ENCODE measurements at regions not wholly inside any gene's neighbourhood (a gene's known extent, or its start where the extent isn't known, plus 50 kb on each side); places are given as distances from the start of the nearest gene placed in this dataset.

DNA sequence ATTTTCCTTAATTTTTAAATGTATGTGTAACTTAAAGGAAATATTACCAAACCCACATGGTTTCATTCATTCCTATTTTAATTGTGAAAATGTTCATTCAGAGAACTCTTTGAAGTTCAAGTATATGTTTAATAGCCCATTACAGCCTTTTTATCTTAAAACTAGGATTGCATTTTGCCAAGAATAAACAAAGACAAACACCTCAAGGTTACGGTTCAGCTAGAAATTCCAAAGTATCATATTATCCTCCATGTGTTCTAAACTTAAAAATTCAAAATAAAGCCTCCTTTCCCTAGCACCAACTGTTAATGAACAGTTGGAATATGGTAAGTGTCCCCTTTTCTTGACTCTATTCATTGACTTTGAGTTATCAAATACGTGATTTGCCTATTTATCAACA is 215.6 kb upstream of the SEMA3E start:
- Histone ChIP-seq H3K4ac (ENCODE audit: low read depth in 1 of 2, low read length in 2 of 2) (no peak overlapping the region), H3K4me1 (ENCODE audit: control insufficient read depth, insufficient read depth, low read depth, low read length) (no peaks in the 10 kb centered on the region), H2BK120ac (ENCODE audit: low read depth, low read length) (no peak overlapping the region), H3K14ac (ENCODE audit: low read length in 2 of 2) (no peak overlapping the region), H3K4me3 (ENCODE audit: insufficient read depth in 1 of 2, low read depth in 1 of 2, low read length in 2 of 2) (no peak overlapping the region), H3K18ac (ENCODE audit: low read depth in 1 of 2, low read length in 2 of 2) (no peak overlapping the region), H2AK5ac (ENCODE audit: low read length, severe bottlenecking) (no peak overlapping the region), H2BK15ac (ENCODE audit: low read depth, poor library complexity, severe bottlenecking) (no peak overlapping the region), H2BK5ac (ENCODE audit: low read depth, low read length, poor library complexity, severe bottlenecking) (no peak overlapping the region), H3K27me3 (ENCODE audit: control insufficient read depth in 1 of 2, insufficient read depth in 1 of 2, low read length in 2 of 2) (no peaks in the 10 kb centered on the region), H3K36me3 (ENCODE audit: control insufficient read depth in 1 of 2, insufficient read depth in 2 of 2, low read depth in 1 of 2, low read length in 2 of 2) (no peaks in the 10 kb centered on the region), H3K23ac (ENCODE audit: low read length in 2 of 2) (no peak overlapping the region), H2BK12ac (ENCODE audit: low read length in 2 of 2) (no peak overlapping the region), H3K27ac (ENCODE audit: low read length, poor library complexity, severe bottlenecking) (no peak overlapping the region), H4K91ac (ENCODE audit: low read length) (no peak overlapping the region), H3K4me2 (ENCODE audit: low read length, poor library complexity, severe bottlenecking) (no peak overlapping the region), H3K9ac (ENCODE audit: low read length) (no peak overlapping the region), H2AFZ (ENCODE audit: low read depth, low read length) (no peak overlapping the region), H3K9me3 (ENCODE audit: control insufficient read depth, low read length) (no peaks in the 10 kb centered on the region), H4K8ac (ENCODE audit: low read length) (no peak overlapping the region), H3K79me1 (replicated peaks; ENCODE audit: low read length, poor library complexity, severe bottlenecking) (no peaks in the 10 kb centered on the region)
- WGBS: 100% methylated on average over 1 of the region's 2 CpGs
- DNase-seq: no peak

DNA sequence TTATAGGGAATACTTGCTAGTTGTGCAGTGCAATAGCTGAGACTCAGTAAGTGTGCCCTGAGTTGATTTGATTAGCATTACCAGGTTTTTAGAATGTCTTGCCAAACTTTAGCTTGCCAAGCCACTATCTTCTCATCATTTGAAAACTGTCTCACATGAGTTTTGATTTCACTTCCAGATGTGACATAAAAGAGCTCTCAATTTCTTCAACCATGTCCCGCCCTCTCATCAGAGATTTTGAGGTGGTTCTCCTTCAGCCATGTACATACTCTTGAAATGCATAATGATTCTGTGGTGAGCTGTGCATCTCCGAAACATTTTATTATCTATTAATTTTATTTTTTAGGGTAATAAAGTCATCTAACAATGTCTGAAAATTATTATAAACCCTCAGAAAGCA is 215.0 kb upstream of the SEMA3E start:
- DNase-seq: no peak
- Histone ChIP-seq H3K14ac (ENCODE audit: low read length in 2 of 2) (no peak overlapping the region), H3K4me3 (ENCODE audit: insufficient read depth in 1 of 2, low read depth in 1 of 2, low read length in 2 of 2) (no peak overlapping the region), H3K36me3 (ENCODE audit: control insufficient read depth in 1 of 2, insufficient read depth in 2 of 2, low read depth in 1 of 2, low read length in 2 of 2) (no peaks in the 10 kb centered on the region), H2BK5ac (ENCODE audit: low read depth, low read length, poor library complexity, severe bottlenecking) (no peak overlapping the region), H3K4me1 (ENCODE audit: control insufficient read depth, insufficient read depth, low read depth, low read length) (no peaks in the 10 kb centered on the region), H2AK5ac (ENCODE audit: low read length, severe bottlenecking) (no peak overlapping the region), H3K18ac (ENCODE audit: low read depth in 1 of 2, low read length in 2 of 2) (no peak overlapping the region), H2BK120ac (ENCODE audit: low read depth, low read length) (no peak overlapping the region), H2BK12ac (ENCODE audit: low read length in 2 of 2) (no peak overlapping the region), H2BK15ac (ENCODE audit: low read depth, poor library complexity, severe bottlenecking) (no peak overlapping the region), H3K4me2 (ENCODE audit: low read length, poor library complexity, severe bottlenecking) (no peak overlapping the region), H4K91ac (ENCODE audit: low read length) (no peak overlapping the region), H3K27me3 (ENCODE audit: control insufficient read depth in 1 of 2, insufficient read depth in 1 of 2, low read length in 2 of 2) (no peaks in the 10 kb centered on the region), H4K8ac (ENCODE audit: low read length) (no peak overlapping the region), H3K79me1 (replicated peaks; ENCODE audit: low read length, poor library complexity, severe bottlenecking) (no peaks in the 10 kb centered on the region), H3K27ac (ENCODE audit: low read length, poor library complexity, severe bottlenecking) (no peak overlapping the region), H3K9me3 (ENCODE audit: control insufficient read depth, low read length) (no peaks in the 10 kb centered on the region), H3K4ac (ENCODE audit: low read depth in 1 of 2, low read length in 2 of 2) (no peak overlapping the region), H3K23ac (ENCODE audit: low read length in 2 of 2) (no peak overlapping the region), H2AFZ (ENCODE audit: low read depth, low read length) (no peak overlapping the region), H3K9ac (ENCODE audit: low read length) (no peak overlapping the region)
- WGBS: no CpG with 5 or more reads among the region's 2 CpGs

DNA sequence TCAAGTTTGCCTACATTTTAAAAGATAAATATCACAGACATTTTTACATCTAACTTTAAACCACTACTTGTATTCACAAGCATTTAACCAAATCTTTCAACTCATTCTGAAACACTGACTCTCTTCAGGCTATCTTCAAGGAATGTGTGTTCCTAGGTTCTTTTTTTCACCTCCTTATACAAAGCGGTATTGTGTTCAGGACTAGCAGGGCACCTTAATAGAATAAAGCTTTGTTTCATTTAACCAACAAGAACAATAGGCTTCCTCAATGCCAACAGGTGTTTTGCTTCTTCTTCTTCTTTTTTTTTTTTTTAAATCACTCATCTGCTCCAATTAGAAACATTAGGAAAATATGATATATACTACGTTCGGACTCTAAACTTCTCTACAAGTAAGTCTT is 212.9 kb upstream of the SEMA3E start:
- Histone ChIP-seq H4K91ac (ENCODE audit: low read length) (no peak overlapping the region), H2AK5ac (ENCODE audit: low read length, severe bottlenecking) (no peak overlapping the region), H3K4me1 (ENCODE audit: control insufficient read depth, insufficient read depth, low read depth, low read length) (no peaks in the 10 kb centered on the region), H3K27ac (ENCODE audit: low read length, poor library complexity, severe bottlenecking) (no peak overlapping the region), H3K23ac (ENCODE audit: low read length in 2 of 2) (no peak overlapping the region), H3K14ac (ENCODE audit: low read length in 2 of 2) (no peak overlapping the region), H3K4me2 (ENCODE audit: low read length, poor library complexity, severe bottlenecking) (no peak overlapping the region), H2BK12ac (ENCODE audit: low read length in 2 of 2) (no peak overlapping the region), H2AFZ (ENCODE audit: low read depth, low read length) (no peak overlapping the region), H2BK5ac (ENCODE audit: low read depth, low read length, poor library complexity, severe bottlenecking) (no peak overlapping the region), H4K8ac (ENCODE audit: low read length) (no peak overlapping the region), H2BK15ac (ENCODE audit: low read depth, poor library complexity, severe bottlenecking) (no peak overlapping the region), H3K4me3 (ENCODE audit: insufficient read depth in 1 of 2, low read depth in 1 of 2, low read length in 2 of 2) (no peak overlapping the region), H3K9me3 (ENCODE audit: control insufficient read depth, low read length) (no peaks in the 10 kb centered on the region), H3K27me3 (ENCODE audit: control insufficient read depth in 1 of 2, insufficient read depth in 1 of 2, low read length in 2 of 2) (no peaks in the 10 kb centered on the region), H2BK120ac (ENCODE audit: low read depth, low read length) (no peak overlapping the region), H3K79me1 (replicated peaks; ENCODE audit: low read length, poor library complexity, severe bottlenecking) (no peaks in the 10 kb centered on the region), H3K4ac (ENCODE audit: low read depth in 1 of 2, low read length in 2 of 2) (no peak overlapping the region), H3K9ac (ENCODE audit: low read length) (no peak overlapping the region), H3K36me3 (ENCODE audit: control insufficient read depth in 1 of 2, insufficient read depth in 2 of 2, low read depth in 1 of 2, low read length in 2 of 2) (no peaks in the 10 kb centered on the region), H3K18ac (ENCODE audit: low read depth in 1 of 2, low read length in 2 of 2) (no peak overlapping the region)
- WGBS: 100% methylated on average over 1 of the region's 3 CpGs
- no peak for DNase-seq

DNA sequence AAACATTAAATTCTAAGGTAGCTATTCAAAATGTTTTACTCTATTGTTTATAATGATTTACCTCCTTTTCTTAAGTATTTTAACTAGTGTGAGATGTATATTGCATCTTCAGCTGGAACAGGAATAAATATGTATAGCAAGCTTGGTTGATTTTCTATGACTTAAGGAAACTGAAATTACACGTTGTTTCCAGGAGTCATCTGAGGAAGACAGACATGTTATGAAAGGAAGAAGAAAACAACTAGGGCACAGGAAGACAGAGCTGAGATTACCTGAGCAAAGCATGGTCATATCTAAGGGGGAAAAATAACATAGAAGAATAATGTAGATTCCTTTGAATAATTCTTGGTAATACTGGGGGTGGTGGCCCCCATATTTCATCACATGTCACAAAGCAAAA is 210.9 kb upstream of the SEMA3E start:
- 90% methylated on average over 1 of the region's 1 CpG for WGBS
- Histone ChIP-seq H3K4me1 (ENCODE audit: control insufficient read depth, insufficient read depth, low read depth, low read length) (no peaks in the 10 kb centered on the region), H3K79me1 (replicated peaks; ENCODE audit: low read length, poor library complexity, severe bottlenecking) (no peaks in the 10 kb centered on the region), H4K8ac (ENCODE audit: low read length) (no peak overlapping the region), H3K18ac (ENCODE audit: low read depth in 1 of 2, low read length in 2 of 2) (no peak overlapping the region), H2BK5ac (ENCODE audit: low read depth, low read length, poor library complexity, severe bottlenecking) (no peak overlapping the region), H3K9ac (ENCODE audit: low read length) (no peak overlapping the region), H2AK5ac (ENCODE audit: low read length, severe bottlenecking) (no peak overlapping the region), H3K27ac (ENCODE audit: low read length, poor library complexity, severe bottlenecking) (no peak overlapping the region), H3K4ac (ENCODE audit: low read depth in 1 of 2, low read length in 2 of 2) (no peak overlapping the region), H3K36me3 (ENCODE audit: control insufficient read depth in 1 of 2, insufficient read depth in 2 of 2, low read depth in 1 of 2, low read length in 2 of 2) (no peaks in the 10 kb centered on the region), H2BK15ac (ENCODE audit: low read depth, poor library complexity, severe bottlenecking) (no peak overlapping the region), H2AFZ (ENCODE audit: low read depth, low read length) (no peak overlapping the region), H3K4me3 (ENCODE audit: insufficient read depth in 1 of 2, low read depth in 1 of 2, low read length in 2 of 2) (no peak overlapping the region), H3K4me2 (ENCODE audit: low read length, poor library complexity, severe bottlenecking) (no peak overlapping the region), H2BK120ac (ENCODE audit: low read depth, low read length) (no peak overlapping the region), H4K91ac (ENCODE audit: low read length) (no peak overlapping the region), H3K14ac (ENCODE audit: low read length in 2 of 2) (no peak overlapping the region), H3K27me3 (ENCODE audit: control insufficient read depth in 1 of 2, insufficient read depth in 1 of 2, low read length in 2 of 2) (no peaks in the 10 kb centered on the region), H2BK12ac (ENCODE audit: low read length in 2 of 2) (no peak overlapping the region), H3K23ac (ENCODE audit: low read length in 2 of 2) (no peak overlapping the region), H3K9me3 (ENCODE audit: control insufficient read depth, low read length) (no peaks in the 10 kb centered on the region)
- no peak for DNase-seq

Data from mesenchymal stem cell (in vitro differentiated cells and primary cell).